Right atrium auricular region (tissue), 2 donors: ENCODE measurements at regions not wholly inside any gene's neighbourhood (a gene's known extent, or its start where the extent isn't known, plus 50 kb on each side); places are given as distances from the start of the nearest gene placed in this dataset.

ENCODE experiments used
- DNase-seq: peaks from one replicate; pipeline ENCODE4 v3.0.0-alpha.2; 2019; ENCODE audit warnings: low spot score
- H3K27ac ChIP-seq, 2 donors: fragments of 200-600 bp; sonication (generic); 1 replicate in 1 of 2; 2 replicates in 1 of 2; pipeline ENCODE4 v1.5.1; 2016 to 2019
- H3K27me3 ChIP-seq, 2 donors: fragments of 200-600 bp; sonication (generic); one replicate each; pipeline versions ENCODE4 v1.5.1 to v1.6.0; 2017 to 2019
- H3K36me3 ChIP-seq: fragments of 200-600 bp; sonication (generic); one replicate; pipeline ENCODE4 v1.5.1; 2016
- H3K4me1 ChIP-seq, 2 donors: fragments of 200-600 bp; sonication (generic); one replicate each; pipeline versions ENCODE4 v1.5.1 to v1.6.0; 2017 to 2019
- H3K4me3 ChIP-seq, 2 donors: fragments of 200-600 bp; sonication (generic); 1 replicate in 1 of 2; 2 replicates in 1 of 2; pipeline ENCODE4 v1.5.1; 2017 to 2019; ENCODE audit warnings: mild to moderate bottlenecking in 1 of 2, moderate library complexity in 1 of 2
- H3K9me3 ChIP-seq, 2 donors: fragments of 200-600 bp; sonication (generic); one replicate each; pipeline ENCODE4 v1.5.1; 2019
- CTCF ChIP-seq, 2 donors: fragments of 200-600 bp; sonication (generic); IDR thresholded peaks; one replicate each; pipeline ENCODE4 v1.5.1; 2019; ENCODE audit warnings: antibody characterized with exemption in 2 of 2

GRCh38 chr6:15854378-15854777 is 191.6 kb upstream of the DTNBP1 start:
- Histone ChIP-seq H3K9me3 (no peaks in the 10 kb centered on the region), H3K36me3 (no peaks in the 10 kb centered on the region), H3K27me3 (no peaks in the 10 kb centered on the region), H3K27ac (no peak overlapping the region), H3K4me3 (no peak overlapping the region), H3K4me1 (no peaks in the 10 kb centered on the region)
- TF ChIP-seq CTCF (IDR thresholded peaks at IDR 0.05), result no peak
- no peak for DNase-seq

- Histone ChIP-seq H3K4me3 (no peak overlapping the region), H3K36me3 (no peaks in the 10 kb centered on the region), H3K27me3 (no peaks in the 10 kb centered on the region), H3K9me3 (no peaks in the 10 kb centered on the region), H3K4me1 (no peaks in the 10 kb centered on the region), H3K27ac (no peak overlapping the region)
- DNase-seq, result no peak
- TF ChIP-seq CTCF (IDR thresholded peaks at IDR 0.05), result no peak
Observed at GRCh38 chr6:15853259-15853658, 190.4 kb upstream of the DTNBP1 start.

GRCh38 chr6:15852289-15852688 is 189.5 kb upstream of the DTNBP1 start:
- no peak for DNase-seq
- Histone ChIP-seq H3K36me3 (no peaks in the 10 kb centered on the region), H3K9me3 (no peaks in the 10 kb centered on the region), H3K4me1 (no peaks in the 10 kb centered on the region), H3K4me3 (no peak overlapping the region), H3K27me3 (no peaks in the 10 kb centered on the region), H3K27ac (no peak overlapping the region)
- TF ChIP-seq CTCF (IDR thresholded peaks at IDR 0.05), result no peak

GRCh38 chr6:15849395-15849794 is 186.6 kb upstream of the DTNBP1 start:
- Histone ChIP-seq H3K9me3 (no peaks in the 10 kb centered on the region), H3K4me1 (peaks cover 0 to 6% of the 10 kb centered on the region in 2 donors), H3K36me3 (no peaks in the 10 kb centered on the region), H3K27me3 (no peaks in the 10 kb centered on the region), H3K27ac (no peak overlapping the region), H3K4me3 (no peak overlapping the region)
- TF ChIP-seq CTCF (IDR thresholded peaks at IDR 0.05), result no peak
- DNase-seq, result no peak

GRCh38 chr6:15845492-15845891 is 182.7 kb upstream of the DTNBP1 start:
- H3K4me3 ChIP-seq, result no peak overlapping the region
- H3K27me3 ChIP-seq, result no peaks in the 10 kb centered on the region
- no peak overlapping the region for H3K27ac ChIP-seq
- H3K9me3 ChIP-seq, result no peaks in the 10 kb centered on the region
- H3K36me3 ChIP-seq, result no peaks in the 10 kb centered on the region
- peaks cover 0 to 19% of the 10 kb centered on the region in 2 donors for H3K4me1 ChIP-seq
- no peak for DNase-seq
- no peak for TF ChIP-seq CTCF (IDR thresholded peaks at IDR 0.05)

GRCh38 chr6:15843764-15844163 is 180.9 kb upstream of the DTNBP1 start:
- Histone ChIP-seq H3K27me3 (no peaks in the 10 kb centered on the region), H3K9me3 (no peaks in the 10 kb centered on the region), H3K36me3 (no peaks in the 10 kb centered on the region), H3K4me3 (no peak overlapping the region), H3K27ac (no peak overlapping the region), H3K4me1 (peaks cover 0 to 19% of the 10 kb centered on the region in 2 donors)
- TF ChIP-seq CTCF (IDR thresholded peaks at IDR 0.05), result no peak
- DNase-seq, result no peak
